SK-N-SH treated with all-trans-retinoic acid at 6 μM for 48 hours (cell line): ENCODE measurements at regions not wholly inside any gene's neighbourhood (a gene's known extent, or its start where the extent isn't known, plus 50 kb on each side); places are given as distances from the start of the nearest gene placed in this dataset.

Source experiments
- ARNTL ChIP-seq: fragments of 450-650 bp; formaldehyde crosslinking; IDR thresholded peaks from 2 replicates; pipeline ENCODE4 v1.5.0; 2020; ENCODE audit warnings: low read depth, mild to moderate bottlenecking, moderate library complexity, borderline replicate concordance
- CSDC2 ChIP-seq: fragments of 250-450 bp; sonication (Bioruptor Pico); IDR thresholded peaks from 2 replicates; pipeline ENCODE4 v1.5.0; 2020; ENCODE audit warnings: mild to moderate bottlenecking, moderate library complexity
- ESRRG ChIP-seq: fragments of 250-450 bp; sonication (Bioruptor Pico); IDR thresholded peaks from 2 replicates; pipeline ENCODE4 v1.6.1; 2021; ENCODE audit warnings: mild to moderate bottlenecking
- GLIS3 ChIP-seq: fragments of 250-450 bp; sonication (Bioruptor Pico); IDR thresholded peaks from 2 replicates; pipeline ENCODE4 v1.5.0; 2020; ENCODE audit warnings: mild to moderate bottlenecking, moderate library complexity
- ISL1 ChIP-seq: fragments of 250-450 bp; sonication (Bioruptor Pico); IDR thresholded peaks from 2 replicates; pipeline ENCODE4 v2.1.2; 2022; ENCODE audit warnings: mild to moderate bottlenecking, moderate library complexity
- POU6F1 ChIP-seq: fragments of 250-450 bp; sonication (Bioruptor Pico); IDR thresholded peaks from 2 replicates; pipeline ENCODE4 v1.8.0; 2021; ENCODE audit warnings: low read depth, mild to moderate bottlenecking, moderate library complexity, borderline replicate concordance
- ZFP3 ChIP-seq: fragments of 250-450 bp; sonication (Bioruptor Pico); IDR thresholded peaks from 2 replicates; pipeline ENCODE4 v1.5.0; 2020; ENCODE audit warnings: mild to moderate bottlenecking, moderate library complexity
- ZFP30 ChIP-seq: fragments of 450-650 bp; formaldehyde crosslinking; IDR thresholded peaks from 2 replicates; pipeline ENCODE4 v1.5.0; 2022; ENCODE audit warnings: mild to moderate bottlenecking, moderate library complexity
- ZNF70 ChIP-seq: fragments of 450-650 bp; formaldehyde crosslinking; IDR thresholded peaks from 2 replicates; pipeline ENCODE4 v1.5.0; 2020; ENCODE audit warnings: mild to moderate bottlenecking, moderate library complexity
- TF ChIP-seq, protein P1 (sequence below): fragments of 250-450 bp; sonication (Bioruptor Pico); IDR thresholded peaks from 2 replicates; pipeline ENCODE4 v1.5.1; 2021; ENCODE audit warnings: mild to moderate bottlenecking, moderate library complexity
- TF ChIP-seq, protein P2 (sequence below): fragments of 250-450 bp; sonication (Bioruptor Pico); IDR thresholded peaks from 2 replicates; pipeline ENCODE4 v1.8.0; 2020; ENCODE audit warnings: mild to moderate bottlenecking, moderate library complexity, borderline replicate concordance

DNA sequence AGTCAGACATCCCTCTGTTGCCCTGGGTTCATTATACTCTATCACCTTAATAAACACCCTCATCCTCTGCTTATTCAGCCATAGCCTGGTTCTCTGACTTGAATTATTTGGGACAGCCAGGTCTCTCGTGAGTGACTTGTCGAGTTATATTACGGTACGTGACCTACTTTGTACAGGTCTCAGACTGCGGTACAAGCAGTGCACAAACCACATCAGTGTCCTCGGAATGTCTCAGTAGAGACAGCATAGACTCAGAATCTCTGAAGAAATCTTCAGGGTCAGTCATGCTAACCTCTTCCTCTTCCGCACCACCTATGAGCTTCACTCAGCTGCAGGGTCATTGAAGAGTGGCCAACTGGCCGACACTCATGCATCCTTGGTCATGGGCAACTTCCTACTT lies 860.8 kb downstream of the BCL11B start:
- TF ChIP-seq ESRRG (CRISPR knock-in tag) (no peak), ARNTL (CRISPR knock-in tag) (no peak), ZFP30 (CRISPR knock-in tag) (no peak), ISL1 (CRISPR knock-in tag) (no peak), CSDC2 (no peak), ZNF70 (no peak), GLIS3 (no peak), POU6F1 (no peak), ZFP3 (CRISPR knock-in tag) (no peak)
- TF ChIP-seq, protein P1, sequence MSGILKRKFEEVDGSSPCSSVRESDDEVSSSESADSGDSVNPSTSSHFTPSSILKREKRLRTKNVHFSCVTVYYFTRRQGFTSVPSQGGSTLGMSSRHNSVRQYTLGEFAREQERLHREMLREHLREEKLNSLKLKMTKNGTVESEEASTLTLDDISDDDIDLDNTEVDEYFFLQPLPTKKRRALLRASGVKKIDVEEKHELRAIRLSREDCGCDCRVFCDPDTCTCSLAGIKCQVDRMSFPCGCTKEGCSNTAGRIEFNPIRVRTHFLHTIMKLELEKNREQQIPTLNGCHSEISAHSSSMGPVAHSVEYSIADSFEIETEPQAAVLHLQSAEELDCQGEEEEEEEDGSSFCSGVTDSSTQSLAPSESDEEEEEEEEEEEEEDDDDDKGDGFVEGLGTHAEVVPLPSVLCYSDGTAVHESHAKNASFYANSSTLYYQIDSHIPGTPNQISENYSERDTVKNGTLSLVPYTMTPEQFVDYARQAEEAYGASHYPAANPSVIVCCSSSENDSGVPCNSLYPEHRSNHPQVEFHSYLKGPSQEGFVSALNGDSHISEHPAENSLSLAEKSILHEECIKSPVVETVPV (CRISPR knock-in tag): no peak
- TF ChIP-seq, protein P2, sequence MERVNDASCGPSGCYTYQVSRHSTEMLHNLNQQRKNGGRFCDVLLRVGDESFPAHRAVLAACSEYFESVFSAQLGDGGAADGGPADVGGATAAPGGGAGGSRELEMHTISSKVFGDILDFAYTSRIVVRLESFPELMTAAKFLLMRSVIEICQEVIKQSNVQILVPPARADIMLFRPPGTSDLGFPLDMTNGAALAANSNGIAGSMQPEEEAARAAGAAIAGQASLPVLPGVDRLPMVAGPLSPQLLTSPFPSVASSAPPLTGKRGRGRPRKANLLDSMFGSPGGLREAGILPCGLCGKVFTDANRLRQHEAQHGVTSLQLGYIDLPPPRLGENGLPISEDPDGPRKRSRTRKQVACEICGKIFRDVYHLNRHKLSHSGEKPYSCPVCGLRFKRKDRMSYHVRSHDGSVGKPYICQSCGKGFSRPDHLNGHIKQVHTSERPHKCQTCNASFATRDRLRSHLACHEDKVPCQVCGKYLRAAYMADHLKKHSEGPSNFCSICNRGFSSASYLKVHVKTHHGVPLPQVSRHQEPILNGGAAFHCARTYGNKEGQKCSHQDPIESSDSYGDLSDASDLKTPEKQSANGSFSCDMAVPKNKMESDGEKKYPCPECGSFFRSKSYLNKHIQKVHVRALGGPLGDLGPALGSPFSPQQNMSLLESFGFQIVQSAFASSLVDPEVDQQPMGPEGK: no peak
